HG03108 (cell line): ENCODE measurements at regions not wholly inside any gene's neighbourhood (a gene's known extent, or its start where the extent isn't known, plus 50 kb on each side); places are given as distances from the start of the nearest gene placed in this dataset.

Experiments used
- ATAC-seq: cut with Tn5 transposase; IDR thresholded peaks from one replicate; pipeline ENCODE4 v1.9.1; 2021; ENCODE audit warnings: moderate library complexity; ENCODE audit not compliant: unreplicated experiment

GRCh38 chr16:80024443-80024842 is 423.9 kb upstream of the MAF start:
- no peak for ATAC-seq

- ATAC-seq, result no peak
Measured at GRCh38 chr16:80023865-80024264, 423.3 kb upstream of the MAF start.

GRCh38 chr16:80019395-80019794 is 418.9 kb upstream of the MAF start:
- ATAC-seq, result no peak

GRCh38 chr16:80018466-80018865 is 417.9 kb upstream of the MAF start:
- no peak for ATAC-seq

GRCh38 chr16:80016731-80017326 is 416.3 kb upstream of the MAF start:
- ATAC-seq, result no peak

GRCh38 chr16:80015566-80015965 is 415.0 kb upstream of the MAF start:
- no peak for ATAC-seq

GRCh38 chr16:80014241-80014939 is 413.9 kb upstream of the MAF start:
- ATAC-seq, result no peak

- no peak for ATAC-seq
Measured at GRCh38 chr16:80012586-80012985, 412.0 kb upstream of the MAF start.

- ATAC-seq, result no peak
Measured at GRCh38 chr16:80009971-80010659, 409.6 kb upstream of the MAF start.

- no peak for ATAC-seq
Measured at GRCh38 chr16:80008857-80009256, 408.3 kb upstream of the MAF start.

- no peak for ATAC-seq
Measured at GRCh38 chr16:80007231-80007630, 406.7 kb upstream of the MAF start.

GRCh38 chr16:80006241-80007215 is 406.0 kb upstream of the MAF start:
- ATAC-seq, result no peak

- ATAC-seq, result no peak
Measured at GRCh38 chr16:80004113-80004512, 403.6 kb upstream of the MAF start.

- no peak for ATAC-seq
Measured at GRCh38 chr16:80002261-80002660, 401.7 kb upstream of the MAF start.

- ATAC-seq, result no peak
Measured at GRCh38 chr16:79998143-79998542, 397.6 kb upstream of the MAF start.

GRCh38 chr16:79997257-79997656 is 396.7 kb upstream of the MAF start:
- no peak for ATAC-seq

- ATAC-seq, result no peak
Measured at GRCh38 chr16:79996321-79996720, 395.8 kb upstream of the MAF start.

GRCh38 chr16:79995315-79995714 is 394.8 kb upstream of the MAF start:
- ATAC-seq, result no peak

GRCh38 chr16:79994418-79994817 is 393.9 kb upstream of the MAF start:
- no peak for ATAC-seq

- ATAC-seq, result no peak
Measured at GRCh38 chr16:79993629-79994209, 393.2 kb upstream of the MAF start.

GRCh38 chr16:79991969-79992368 is 391.4 kb upstream of the MAF start:
- ATAC-seq, result no peak
